ENCODE measurements at regions not wholly inside any gene's neighbourhood (a gene's known extent, or its start where the extent isn't known, plus 50 kb on each side); places are given as distances from the start of the nearest gene placed in this dataset.

DNA sequence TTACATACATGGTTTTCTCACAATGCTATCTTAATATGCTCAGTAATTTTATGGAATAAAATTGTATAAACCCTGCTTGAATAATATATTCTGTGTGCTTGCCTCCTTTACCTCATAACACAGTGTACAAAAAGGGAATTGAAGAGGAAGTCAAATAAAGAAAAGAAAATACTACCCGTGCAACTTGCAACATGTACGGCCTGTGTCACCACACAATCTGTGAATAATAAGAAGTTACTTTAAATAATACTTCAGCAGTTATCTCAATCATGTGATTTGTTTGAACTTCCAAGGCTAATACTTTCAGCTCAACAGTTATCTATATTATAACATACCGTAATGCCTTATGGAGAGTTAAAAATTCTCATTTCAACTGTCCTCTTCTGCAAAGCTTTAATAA is 58.1 kb upstream of the SATB1 start:
- TF ChIP-seq, protein P1, sequence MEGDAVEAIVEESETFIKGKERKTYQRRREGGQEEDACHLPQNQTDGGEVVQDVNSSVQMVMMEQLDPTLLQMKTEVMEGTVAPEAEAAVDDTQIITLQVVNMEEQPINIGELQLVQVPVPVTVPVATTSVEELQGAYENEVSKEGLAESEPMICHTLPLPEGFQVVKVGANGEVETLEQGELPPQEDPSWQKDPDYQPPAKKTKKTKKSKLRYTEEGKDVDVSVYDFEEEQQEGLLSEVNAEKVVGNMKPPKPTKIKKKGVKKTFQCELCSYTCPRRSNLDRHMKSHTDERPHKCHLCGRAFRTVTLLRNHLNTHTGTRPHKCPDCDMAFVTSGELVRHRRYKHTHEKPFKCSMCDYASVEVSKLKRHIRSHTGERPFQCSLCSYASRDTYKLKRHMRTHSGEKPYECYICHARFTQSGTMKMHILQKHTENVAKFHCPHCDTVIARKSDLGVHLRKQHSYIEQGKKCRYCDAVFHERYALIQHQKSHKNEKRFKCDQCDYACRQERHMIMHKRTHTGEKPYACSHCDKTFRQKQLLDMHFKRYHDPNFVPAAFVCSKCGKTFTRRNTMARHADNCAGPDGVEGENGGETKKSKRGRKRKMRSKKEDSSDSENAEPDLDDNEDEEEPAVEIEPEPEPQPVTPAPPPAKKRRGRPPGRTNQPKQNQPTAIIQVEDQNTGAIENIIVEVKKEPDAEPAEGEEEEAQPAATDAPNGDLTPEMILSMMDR (IDR thresholded peaks at IDR 0.05): no peak
- no peak for TF ChIP-seq ZFX (IDR thresholded peaks at IDR 0.05; ENCODE audit: borderline replicate concordance)
